ENCODE measurements at regions not wholly inside any gene's neighbourhood (a gene's known extent, or its start where the extent isn't known, plus 50 kb on each side); places are given as distances from the start of the nearest gene placed in this dataset.

DNA sequence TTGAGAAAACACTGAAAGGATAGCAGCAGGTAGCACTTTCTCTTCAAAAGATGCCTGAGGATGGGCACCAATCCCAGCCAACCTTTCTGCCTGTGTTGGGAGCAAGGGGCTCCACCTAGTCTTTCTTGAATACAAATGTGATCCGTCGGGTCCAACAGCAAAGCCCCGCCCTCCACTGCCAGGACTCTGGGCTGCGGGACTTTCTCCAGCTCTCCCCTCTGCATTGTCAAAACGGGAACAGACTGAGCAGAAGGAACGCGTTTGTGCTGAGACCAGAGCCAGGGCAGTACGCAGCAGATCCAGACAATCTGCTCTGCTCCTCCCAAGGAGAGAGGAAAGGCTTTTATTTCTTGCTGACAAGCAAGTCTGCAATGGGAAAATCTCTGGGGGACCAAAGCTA, 139.7 kb downstream of the SEC61B start:
- no peaks in the 10 kb centered on the region for H3K9me3 ChIP-seq (ENCODE audit: low read length)
- BruUV-seq (replicated peaks) = no TSS peak
- H3K27me3 ChIP-seq (ENCODE audit: low read length) = peaks cover 37% of the 10 kb centered on the region
- no peaks in the 10 kb centered on the region for H4K20me1 ChIP-seq (ENCODE audit: low read length)
- no peaks in the 10 kb centered on the region for H3K9me2 ChIP-seq (replicated peaks; ENCODE audit: low read length)
- no peaks in the 10 kb centered on the region for H3F3A ChIP-seq (ENCODE audit: low read length, unreplicated experiment)
- no peaks in the 10 kb centered on the region for H3K79me2 ChIP-seq (ENCODE audit: low read length)
- no peak overlapping the region for H2AFZ ChIP-seq (ENCODE audit: low read length)
- H3K27ac ChIP-seq (ENCODE audit: low read length) = no peak overlapping the region
- no peaks in the 10 kb centered on the region for H3K36me3 ChIP-seq (ENCODE audit: low read depth, low read length)
- ATAC-seq = no peak
- no peak overlapping the region for H3K4me2 ChIP-seq (ENCODE audit: low read length)
- no peak overlapping the region for H3K9ac ChIP-seq (ENCODE audit: low read length)
- TF ChIP-seq EZH2 (IDR thresholded peaks at IDR 0.05; ENCODE audit: low read length, unreplicated experiment) = no peak
- TF ChIP-seq CTCF (conservative IDR thresholded peaks at IDR 0.05; ENCODE audit: low read depth, low read length) = no peak
- TF ChIP-seq EZH2phosphoT487 (IDR thresholded peaks at IDR 0.05; ENCODE audit: borderline replicate concordance, low read length) = no peak
- intact Hi-C loops (cut with micrococcal nuclease) = no loop called here
- ChIA-PET CTCF (no interaction called here), POLR2A (ENCODE audit: unreplicated experiment) (no interaction called here)
- peaks cover 6% of the 10 kb centered on the region; the same call in 1 of the 2 replicates for H3K4me1 ChIP-seq (ENCODE audit: insufficient read depth, low read length)
- DNase-seq = no peak
- H3K4me3 ChIP-seq (ENCODE audit: low read length) = no peak overlapping the region

GRCh38 chr9:99362321-99362720, 140.2 kb downstream of the SEC61B start:
- ChIA-PET CTCF (no interaction called here), POLR2A (ENCODE audit: unreplicated experiment) (no interaction called here)
- no peak overlapping the region for H3K27ac ChIP-seq (ENCODE audit: low read length)
- H3K27me3 ChIP-seq (ENCODE audit: low read length) = peaks cover 35% of the 10 kb centered on the region
- H3K4me3 ChIP-seq (ENCODE audit: low read length) = no peak overlapping the region
- H3K4me2 ChIP-seq (ENCODE audit: low read length) = no peak overlapping the region
- H3K9ac ChIP-seq (ENCODE audit: low read length) = no peak overlapping the region
- no peaks in the 10 kb centered on the region for H3K9me2 ChIP-seq (replicated peaks; ENCODE audit: low read length)
- DNase-seq (no peak), ATAC-seq (no peak)
- intact Hi-C loops (cut with micrococcal nuclease) = no loop called here
- H3F3A ChIP-seq (ENCODE audit: low read length, unreplicated experiment) = no peaks in the 10 kb centered on the region
- peaks cover 6% of the 10 kb centered on the region; the same call in 1 of the 2 replicates for H3K4me1 ChIP-seq (ENCODE audit: insufficient read depth, low read length)
- H3K9me3 ChIP-seq (ENCODE audit: low read length) = no peaks in the 10 kb centered on the region
- no peaks in the 10 kb centered on the region for H4K20me1 ChIP-seq (ENCODE audit: low read length)
- H3K36me3 ChIP-seq (ENCODE audit: low read depth, low read length) = no peaks in the 10 kb centered on the region
- no TSS peak for BruUV-seq (replicated peaks)
- H2AFZ ChIP-seq (ENCODE audit: low read length) = no peak overlapping the region
- H3K79me2 ChIP-seq (ENCODE audit: low read length) = no peaks in the 10 kb centered on the region
- no peak for TF ChIP-seq EZH2phosphoT487 (IDR thresholded peaks at IDR 0.05; ENCODE audit: borderline replicate concordance, low read length)
- TF ChIP-seq CTCF (conservative IDR thresholded peaks at IDR 0.05; ENCODE audit: low read depth, low read length) = no peak
- no peak for TF ChIP-seq EZH2 (IDR thresholded peaks at IDR 0.05; ENCODE audit: low read length, unreplicated experiment)

DNA sequence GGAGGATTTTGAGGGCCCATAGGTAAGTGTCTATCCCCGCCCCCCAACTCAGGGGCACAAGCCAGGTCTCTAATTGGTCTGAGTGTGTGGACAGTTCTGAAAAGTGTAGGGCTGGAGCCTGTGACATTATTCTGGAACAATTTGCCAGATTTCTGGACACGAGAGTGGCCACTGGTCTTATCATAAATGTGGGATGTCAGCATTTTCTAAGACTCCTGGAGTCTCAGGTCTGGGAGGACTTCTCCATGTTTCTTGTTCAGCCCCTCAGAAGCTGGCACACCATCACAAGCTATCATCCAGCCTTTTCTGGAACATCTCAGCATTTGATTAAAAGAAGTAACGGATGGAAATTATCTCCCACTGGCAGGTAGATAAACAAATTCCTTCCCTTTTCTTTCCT, 141.4 kb downstream of the SEC61B start:
- Histone ChIP-seq H3K4me3 (ENCODE audit: low read length) (no peak overlapping the region), H3K27ac (ENCODE audit: low read length) (no peak overlapping the region), H3K4me2 (ENCODE audit: low read length) (no peak overlapping the region), H2AFZ (ENCODE audit: low read length) (no peak overlapping the region), H4K20me1 (ENCODE audit: low read length) (no peaks in the 10 kb centered on the region), H3K27me3 (ENCODE audit: low read length) (peaks cover 31% of the 10 kb centered on the region), H3K9me3 (ENCODE audit: low read length) (no peaks in the 10 kb centered on the region), H3K9me2 (replicated peaks; ENCODE audit: low read length) (no peaks in the 10 kb centered on the region), H3K36me3 (ENCODE audit: low read depth, low read length) (no peaks in the 10 kb centered on the region), H3K79me2 (ENCODE audit: low read length) (no peaks in the 10 kb centered on the region), H3F3A (ENCODE audit: low read length, unreplicated experiment) (no peaks in the 10 kb centered on the region), H3K9ac (ENCODE audit: low read length) (no peak overlapping the region), H3K4me1 (ENCODE audit: insufficient read depth, low read length) (peaks cover 11% of the 10 kb centered on the region)
- intact Hi-C loops (cut with micrococcal nuclease) = no loop called here
- no TSS peak for BruUV-seq (replicated peaks)
- no peak for DNase-seq
- TF ChIP-seq CTCF (conservative IDR thresholded peaks at IDR 0.05; ENCODE audit: low read depth, low read length) (no peak), EZH2phosphoT487 (IDR thresholded peaks at IDR 0.05; ENCODE audit: borderline replicate concordance, low read length) (no peak), EZH2 (IDR thresholded peaks at IDR 0.05; ENCODE audit: low read length, unreplicated experiment) (no peak)
- ATAC-seq = no peak
- CTCF ChIA-PET = no interaction called here
- POLR2A ChIA-PET (ENCODE audit: unreplicated experiment) = no interaction called here

Data from PC-3 (cell line).